Uterus (tissue), 3 donors: ENCODE measurements at regions not wholly inside any gene's neighbourhood (a gene's known extent, or its start where the extent isn't known, plus 50 kb on each side); places are given as distances from the start of the nearest gene placed in this dataset.

Experiments used
- DNase-seq, 2 donors: peaks; one replicate each; pipeline ENCODE4 v3.0.0-alpha.2; 2019 to 2020
- H3K27ac ChIP-seq, 2 donors: fragments of 200-600 bp; sonication (generic); 1 replicate in 1 of 2; 2 replicates in 1 of 2; pipeline ENCODE4 v1.5.1; 2016 to 2018
- H3K27me3 ChIP-seq, 2 donors: fragments of 200-600 bp; sonication (generic); one replicate each; pipeline ENCODE4 v1.5.1; 2018 to 2019; ENCODE audit warnings: control low read depth in 1 of 2
- H3K36me3 ChIP-seq, 2 donors: fragments of 200-600 bp; sonication (generic); one replicate each; pipeline ENCODE4 v1.5.1; 2019; ENCODE audit warnings: control low read depth in 1 of 2
- H3K4me1 ChIP-seq, 2 donors: fragments of 200-600 bp; sonication (generic); one replicate each; pipeline ENCODE4 v1.5.1; 2018 to 2019; ENCODE audit warnings: control low read depth in 1 of 2
- H3K4me3 ChIP-seq, 2 donors: fragments of 200-600 bp; sonication (generic); 1 replicate in 1 of 2; 2 replicates in 1 of 2; pipeline ENCODE4 v1.5.1; 2018 to 2019; ENCODE audit warnings: mild to moderate bottlenecking in 1 of 2
- H3K9me3 ChIP-seq, 2 donors: fragments of 200-600 bp; sonication (generic); one replicate each; pipeline ENCODE4 v1.5.1; 2019; ENCODE audit warnings: control low read depth in 1 of 2
- POLR2A ChIP-seq, 2 donors: fragments of 450-650 bp; IDR thresholded peaks; one replicate each; pipeline ENCODE4 v1.6.1; 2016; ENCODE audit warnings: antibody characterized with exemption in 2 of 2, mild to moderate bottlenecking in 1 of 2, moderate library complexity in 1 of 2
- intact Hi-C: fragments of 100-400 bp; cut with DNase I; formaldehyde crosslinking; loops from one replicate; pipeline ENCODE4 v1.15.1; 2023; ENCODE audit warnings: low total_unique reads
- TF ChIP-seq, protein P1 (sequence below), 4 experiments: fragments of 200-600 bp in 2 of 4; fragments of 450-650 bp in 2 of 4; sonication (generic) in 2 of 4; IDR thresholded peaks; one replicate each; pipeline ENCODE4 v1.5.1; 2016 to 2019; ENCODE audit warnings: antibody characterized with exemption in 4 of 4, mild to moderate bottlenecking in 2 of 4, moderate library complexity in 1 of 4
- donor health status: DM: yes; HTN: yes; CAD: no.

DNA sequence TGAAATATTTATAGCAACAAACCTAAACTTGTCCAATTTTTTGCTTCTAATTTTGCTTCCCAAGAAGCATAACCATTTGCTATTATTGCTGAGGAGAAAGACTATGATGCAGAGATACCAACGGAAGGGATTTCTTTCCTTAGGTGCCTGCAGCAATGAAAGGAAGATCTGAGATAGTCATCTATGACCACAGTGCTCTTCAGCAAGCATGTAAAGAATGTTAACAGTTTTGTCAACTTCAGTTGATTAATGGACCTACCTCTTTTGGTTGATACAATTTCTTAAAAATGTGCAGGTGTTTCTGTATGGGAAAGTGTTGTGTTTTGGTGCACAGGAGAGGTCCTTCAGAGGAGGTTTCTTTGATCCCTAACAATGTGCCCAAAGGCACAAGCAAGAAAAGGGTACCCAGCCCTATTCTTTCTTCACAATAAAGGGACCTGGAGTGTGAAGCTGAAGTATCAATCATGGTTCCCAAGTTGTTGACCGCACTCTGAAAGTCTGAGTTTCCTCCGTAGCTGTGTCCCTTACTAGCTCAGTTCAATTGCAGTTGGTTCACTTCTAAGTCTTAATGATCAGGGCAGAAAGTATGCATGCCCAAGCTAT is 307.7 kb upstream of the KCNH8 start:
- TF ChIP-seq, protein P1, sequence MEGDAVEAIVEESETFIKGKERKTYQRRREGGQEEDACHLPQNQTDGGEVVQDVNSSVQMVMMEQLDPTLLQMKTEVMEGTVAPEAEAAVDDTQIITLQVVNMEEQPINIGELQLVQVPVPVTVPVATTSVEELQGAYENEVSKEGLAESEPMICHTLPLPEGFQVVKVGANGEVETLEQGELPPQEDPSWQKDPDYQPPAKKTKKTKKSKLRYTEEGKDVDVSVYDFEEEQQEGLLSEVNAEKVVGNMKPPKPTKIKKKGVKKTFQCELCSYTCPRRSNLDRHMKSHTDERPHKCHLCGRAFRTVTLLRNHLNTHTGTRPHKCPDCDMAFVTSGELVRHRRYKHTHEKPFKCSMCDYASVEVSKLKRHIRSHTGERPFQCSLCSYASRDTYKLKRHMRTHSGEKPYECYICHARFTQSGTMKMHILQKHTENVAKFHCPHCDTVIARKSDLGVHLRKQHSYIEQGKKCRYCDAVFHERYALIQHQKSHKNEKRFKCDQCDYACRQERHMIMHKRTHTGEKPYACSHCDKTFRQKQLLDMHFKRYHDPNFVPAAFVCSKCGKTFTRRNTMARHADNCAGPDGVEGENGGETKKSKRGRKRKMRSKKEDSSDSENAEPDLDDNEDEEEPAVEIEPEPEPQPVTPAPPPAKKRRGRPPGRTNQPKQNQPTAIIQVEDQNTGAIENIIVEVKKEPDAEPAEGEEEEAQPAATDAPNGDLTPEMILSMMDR (IDR thresholded peaks at IDR 0.05) = no peak
- TF ChIP-seq POLR2A (IDR thresholded peaks at IDR 0.05) = no peak
- Histone ChIP-seq H3K4me3 (no peak overlapping the region), H3K4me1 (no peaks in the 10 kb centered on the region), H3K36me3 (no peaks in the 10 kb centered on the region), H3K9me3 (no peaks in the 10 kb centered on the region), H3K27me3 (no peaks in the 10 kb centered on the region), H3K27ac (no peak overlapping the region)
- DNase-seq = no peak
- intact Hi-C loops = no loop called here

DNA sequence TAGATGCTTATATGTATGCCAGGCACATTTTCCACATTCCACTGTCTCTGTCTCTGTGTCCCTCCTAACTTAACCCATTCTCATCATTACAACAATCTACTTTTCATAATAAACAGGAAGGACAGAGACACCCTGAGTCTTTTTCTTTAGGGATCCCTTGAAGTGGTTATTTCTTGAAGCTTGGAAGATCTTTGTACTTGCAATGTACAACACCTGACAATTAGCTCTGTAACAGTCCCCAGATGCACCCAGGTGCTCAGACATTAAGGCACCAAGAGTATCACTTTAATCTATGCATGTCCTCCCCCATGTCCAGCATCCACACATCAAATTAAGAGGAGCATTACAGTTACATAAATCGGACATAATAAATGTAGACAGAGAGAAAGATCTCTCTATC is 309.6 kb upstream of the KCNH8 start:
- TF ChIP-seq, protein P1 (IDR thresholded peaks at IDR 0.05) = no peak
- no peak for TF ChIP-seq POLR2A (IDR thresholded peaks at IDR 0.05)

DNA sequence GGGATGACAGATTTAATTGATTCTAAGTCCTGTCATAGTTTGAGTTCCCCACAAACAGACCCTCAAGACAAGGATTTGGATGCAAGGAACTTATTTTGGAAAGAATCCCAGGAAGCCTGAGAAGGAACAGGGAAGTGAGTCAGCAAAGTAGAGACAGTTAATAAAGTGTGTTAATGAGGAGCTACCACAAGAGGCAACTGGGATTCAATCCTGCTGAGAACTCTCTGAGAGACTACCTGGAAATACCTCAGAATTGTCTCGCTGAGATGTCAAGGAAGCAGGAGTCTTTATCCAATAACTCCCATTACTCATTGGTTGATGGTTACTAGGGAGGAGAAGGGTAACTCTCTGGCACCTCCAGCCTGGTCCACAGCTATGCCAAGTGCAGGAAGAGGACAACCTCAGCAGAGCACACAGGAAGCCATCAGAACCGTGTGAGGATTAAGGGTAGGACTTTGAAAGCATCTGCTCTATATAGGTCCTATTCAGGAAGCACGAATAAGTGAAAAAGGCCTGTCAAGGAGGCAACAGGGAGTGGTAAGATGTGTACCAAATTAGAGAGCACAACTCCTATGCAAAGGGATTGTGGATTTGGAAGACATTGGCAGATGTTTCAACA is 311.1 kb upstream of the KCNH8 start:
- Histone ChIP-seq H3K27me3 (no peaks in the 10 kb centered on the region), H3K4me1 (no peaks in the 10 kb centered on the region), H3K9me3 (no peaks in the 10 kb centered on the region), H3K36me3 (no peaks in the 10 kb centered on the region), H3K27ac (no peak overlapping the region), H3K4me3 (no peak overlapping the region)
- no peak for DNase-seq
- no peak for TF ChIP-seq POLR2A (IDR thresholded peaks at IDR 0.05)
- TF ChIP-seq, protein P1 (IDR thresholded peaks at IDR 0.05) = no peak
- intact Hi-C loops = no loop called here

More for the DNA sequence above, 309.6 kb upstream of the KCNH8 start:
- intact Hi-C loops = no loop called here
- no peaks in the 10 kb centered on the region for H3K9me3 ChIP-seq
- no peak overlapping the region for H3K27ac ChIP-seq
- DNase-seq = no peak
- H3K4me3 ChIP-seq = no peak overlapping the region
- no peaks in the 10 kb centered on the region for H3K4me1 ChIP-seq
- no peaks in the 10 kb centered on the region for H3K36me3 ChIP-seq
- no peaks in the 10 kb centered on the region for H3K27me3 ChIP-seq

DNA sequence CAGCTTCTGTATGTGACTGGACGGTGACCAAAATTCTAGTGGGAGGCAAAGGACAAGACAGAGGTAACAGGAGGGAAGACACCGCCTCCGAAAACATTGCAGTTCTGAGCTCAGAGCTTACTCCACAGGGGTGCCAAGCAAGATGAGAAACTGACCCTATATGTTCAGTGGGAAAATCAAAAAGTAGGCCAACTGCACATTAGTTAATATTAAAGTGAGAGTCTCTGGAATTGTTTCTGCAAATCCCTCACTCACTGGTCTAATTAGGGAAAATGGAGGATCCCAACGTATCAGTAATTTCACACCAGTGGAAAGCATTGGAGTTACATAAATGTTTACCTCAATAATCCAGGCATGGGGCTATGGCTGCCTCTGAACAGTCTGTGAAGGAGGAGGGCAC is 313.3 kb upstream of the KCNH8 start:
- intact Hi-C loops = no loop called here
- Histone ChIP-seq H3K4me3 (no peak overlapping the region), H3K27me3 (no peaks in the 10 kb centered on the region), H3K4me1 (no peaks in the 10 kb centered on the region), H3K9me3 (no peaks in the 10 kb centered on the region), H3K36me3 (no peaks in the 10 kb centered on the region), H3K27ac (no peak overlapping the region)
- no peak for DNase-seq
- TF ChIP-seq, protein P1 (IDR thresholded peaks at IDR 0.05) = no peak
- no peak for TF ChIP-seq POLR2A (IDR thresholded peaks at IDR 0.05)

DNA sequence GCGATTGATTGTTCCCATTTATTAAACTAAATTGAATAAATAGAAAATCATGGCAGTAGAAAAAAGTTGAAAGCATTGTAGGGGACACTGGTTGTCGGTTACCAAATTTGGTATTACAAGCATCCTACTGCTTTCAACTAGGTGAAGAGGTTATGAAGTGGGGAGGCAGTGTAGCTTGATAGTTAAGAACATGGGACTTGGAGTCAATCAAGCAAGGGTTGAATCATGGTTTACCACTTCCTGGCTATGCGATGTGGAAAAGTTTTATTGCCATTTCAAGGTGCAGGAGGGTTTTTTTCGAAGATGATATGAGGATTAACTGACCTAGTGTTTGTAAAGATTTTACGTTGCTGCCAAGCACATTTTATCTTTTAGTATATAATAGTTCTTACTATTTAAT is 318.2 kb upstream of the KCNH8 start:
- Histone ChIP-seq H3K9me3 (no peaks in the 10 kb centered on the region), H3K4me3 (no peak overlapping the region), H3K27me3 (no peaks in the 10 kb centered on the region), H3K36me3 (no peaks in the 10 kb centered on the region), H3K4me1 (no peaks in the 10 kb centered on the region), H3K27ac (no peak overlapping the region)
- DNase-seq = no peak
- intact Hi-C loops = no loop called here
- TF ChIP-seq, protein P1 (IDR thresholded peaks at IDR 0.05) = no peak
- no peak for TF ChIP-seq POLR2A (IDR thresholded peaks at IDR 0.05)
